Mammary epithelial cell (primary cell): ENCODE measurements at regions not wholly inside any gene's neighbourhood (a gene's known extent, or its start where the extent isn't known, plus 50 kb on each side); places are given as distances from the start of the nearest gene placed in this dataset.

Source experiments
- CTCF ChIP-seq, 2 donors: IDR thresholded peaks in 1 of 2; conservative IDR thresholded peaks in 1 of 2; 2 replicates each; pipeline ENCODE4 v1.5.1; 2011 to 2012; ENCODE audit warnings: inconsistent platforms in 2 of 2, low read length in 2 of 2, mild to moderate bottlenecking in 2 of 2, control low read depth in 1 of 2, low read depth in 1 of 2; ENCODE audit not compliant: insufficient read depth in 1 of 2; ENCODE audit errors: extremely low read depth in 1 of 2
- EZH2 ChIP-seq: IDR thresholded peaks from 2 replicates; pipeline ENCODE4 v1.6.1; 2012; ENCODE audit warnings: low read length, inconsistent platforms, borderline replicate concordance

GRCh38 chr15:39365873-39366272 is 215.0 kb upstream of the THBS1 start:
- TF ChIP-seq CTCF (conservative IDR thresholded peaks at IDR 0.05 in 1 of 2, IDR thresholded peaks at IDR 0.05 in 1 of 2; ENCODE audit: extremely low read depth in 1 of 2, insufficient read depth in 1 of 2, low read depth in 1 of 2, low read length in 2 of 2), result no peak
- TF ChIP-seq EZH2, result no peak
